DLD1 (cell line): ENCODE measurements at regions not wholly inside any gene's neighbourhood (a gene's known extent, or its start where the extent isn't known, plus 50 kb on each side); places are given as distances from the start of the nearest gene placed in this dataset.
"Not testable (repeated sequence)": the region's sequence is repeated elsewhere in the genome, so short reads cannot be mapped to it uniquely, and the experiment has no call there.

Experiments
- in situ Hi-C: cut with HindIII; loops from 2 replicates; pipeline ENCODE4 v1.10.0; 2017; ENCODE audit warnings: low sequenced_read_pairs

DNA sequence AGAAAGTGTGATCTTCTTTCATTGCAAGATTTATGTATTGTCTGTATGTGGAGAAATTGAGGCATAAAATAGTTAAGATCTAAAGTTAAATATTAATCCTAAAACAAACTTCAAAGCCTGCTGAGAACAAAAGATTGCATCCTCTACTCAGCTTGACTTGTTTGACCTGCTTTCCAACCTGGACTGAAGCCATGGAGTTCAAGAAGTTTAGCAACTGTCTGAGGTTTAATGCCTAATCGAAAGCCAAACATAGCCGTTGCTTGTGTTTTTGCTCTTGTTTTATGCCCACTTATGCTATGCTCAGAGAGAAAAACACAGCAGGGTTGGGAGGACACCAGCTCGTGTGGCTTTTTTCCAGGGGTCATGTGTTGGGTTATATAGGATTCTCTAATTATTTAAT is 135.6 kb downstream of the NUFIP1 start:
- in situ Hi-C loops: no loop called here

DNA sequence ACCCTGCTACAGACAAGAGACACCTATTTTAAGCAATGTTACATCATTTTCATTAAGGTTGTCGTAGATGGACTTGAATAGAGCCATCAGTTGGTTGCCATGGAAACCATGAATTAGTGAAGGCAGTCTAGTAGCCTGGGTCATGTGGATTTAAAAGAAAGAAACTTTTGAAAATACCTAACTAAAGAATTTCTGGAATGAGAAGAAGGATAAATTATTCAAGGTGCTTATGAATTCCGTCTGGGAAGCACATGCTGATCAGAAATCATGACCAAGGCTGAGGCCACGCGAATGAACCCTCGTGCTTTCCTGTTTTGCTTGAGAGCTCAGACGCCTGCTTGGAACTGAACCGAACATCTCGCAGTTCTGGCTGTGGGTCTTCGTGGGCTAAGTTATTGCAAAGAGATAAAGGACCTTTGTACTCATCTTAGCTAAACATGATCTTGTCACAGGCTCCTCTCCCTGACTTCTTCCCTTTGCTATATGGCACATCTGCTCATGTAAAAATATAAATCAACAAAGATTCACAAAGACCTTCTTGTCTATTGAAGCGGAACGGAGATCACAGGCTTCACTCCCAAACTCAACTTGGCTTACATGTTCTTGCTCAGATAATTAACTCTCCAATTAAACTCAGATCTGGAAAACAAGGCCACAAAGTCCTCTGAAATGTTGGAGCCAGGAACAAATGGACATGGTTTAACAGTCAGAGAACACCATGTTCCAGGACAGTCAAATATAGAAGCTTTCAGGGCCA is 140.2 kb downstream of the NUFIP1 start:
- in situ Hi-C loops: no loop called here

DNA sequence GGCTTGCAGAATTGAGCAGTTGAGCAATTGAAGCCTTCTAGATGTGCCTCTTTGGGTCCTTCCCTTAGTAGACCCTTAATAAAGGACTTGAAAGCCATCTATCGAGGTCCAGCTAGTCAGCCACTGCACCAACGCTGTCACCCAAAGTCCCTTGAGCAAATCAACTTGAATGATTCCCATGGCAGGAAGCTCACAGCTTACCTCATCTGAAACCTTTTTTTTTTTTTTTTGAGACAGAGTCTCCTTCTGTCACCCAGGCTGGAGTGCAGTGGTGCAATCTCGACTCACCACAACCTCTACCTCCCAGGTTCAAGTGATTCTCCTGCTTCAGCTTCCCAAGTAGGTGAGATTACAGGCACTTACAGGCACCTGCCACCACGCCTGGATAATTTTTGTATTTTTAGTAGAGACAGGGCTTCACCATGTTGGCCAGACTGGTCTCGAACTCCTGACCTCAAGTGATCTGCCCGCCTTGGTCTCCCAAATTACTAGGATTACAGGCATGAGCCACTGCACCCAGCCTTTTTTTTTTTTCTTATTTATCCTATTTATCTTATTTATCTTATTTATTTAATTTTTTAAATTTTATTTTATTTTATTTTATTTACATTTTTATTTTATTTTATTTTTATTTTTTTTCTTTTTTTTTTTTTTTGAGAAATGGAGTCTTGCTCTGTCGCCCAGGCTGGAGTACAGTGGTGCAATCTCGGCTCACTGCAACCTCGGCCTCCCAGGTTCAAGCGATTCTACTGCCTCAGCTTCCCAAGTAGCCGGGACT is 143.8 kb downstream of the NUFIP1 start:
- in situ Hi-C loops: not testable (repeated sequence)

DNA sequence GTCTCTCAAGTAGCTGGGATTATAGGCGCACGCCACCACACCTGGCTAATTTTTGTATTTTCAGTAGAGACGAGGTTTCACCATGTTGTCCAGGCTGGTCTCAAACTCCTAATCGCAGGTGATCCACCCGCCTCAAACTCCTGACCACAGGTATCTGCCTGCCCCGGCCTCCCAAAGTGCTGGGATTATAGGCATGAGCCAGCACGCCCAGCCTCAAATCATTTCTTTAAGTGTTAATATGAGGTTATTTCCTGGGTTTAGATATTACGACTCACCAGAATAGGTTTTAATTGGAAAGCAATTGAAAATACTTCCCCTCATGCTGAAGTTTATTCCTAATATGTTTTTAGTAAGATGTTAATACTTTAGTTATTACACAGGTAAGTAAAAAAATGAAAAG is 144.5 kb downstream of the NUFIP1 start:
- in situ Hi-C loops: no loop called here

DNA sequence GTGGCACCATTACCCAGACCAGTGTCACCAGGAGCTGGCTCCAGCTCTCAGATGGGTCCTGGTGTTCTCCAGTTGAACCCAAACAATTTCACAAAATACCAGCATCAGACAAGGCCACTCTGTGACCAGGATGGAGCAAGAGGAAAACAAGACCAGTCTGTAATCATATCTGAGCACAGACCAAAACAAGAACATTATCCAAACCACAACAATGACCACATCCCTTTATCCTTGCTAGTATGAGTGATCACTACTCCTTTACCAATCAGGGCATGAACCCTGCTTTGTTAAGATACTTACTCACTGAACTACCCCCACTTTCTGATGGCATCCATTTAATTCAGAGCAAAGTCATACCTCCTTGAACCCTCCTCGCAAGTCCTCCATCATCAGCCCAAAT is 145.9 kb downstream of the NUFIP1 start:
- in situ Hi-C loops: no loop called here

DNA sequence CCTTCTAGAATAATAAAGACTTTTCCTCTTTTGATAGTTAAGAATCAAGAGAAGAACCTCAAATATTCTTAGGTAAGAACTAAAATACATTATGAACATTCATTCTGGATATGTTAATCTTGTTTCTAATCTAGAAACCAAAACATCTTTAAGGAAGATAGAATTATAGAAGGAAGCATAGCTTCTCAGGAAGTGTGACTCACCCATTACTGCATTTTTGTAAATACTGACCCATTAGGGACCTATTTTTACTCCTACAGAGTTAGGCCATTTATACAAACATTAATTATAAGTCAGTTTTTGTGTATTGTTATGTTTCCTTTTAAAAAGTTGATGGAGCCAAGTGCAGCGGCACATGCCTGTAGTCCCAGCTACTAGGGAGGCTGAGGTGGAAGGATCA is 147.1 kb downstream of the NUFIP1 start:
- in situ Hi-C loops: no loop called here

DNA sequence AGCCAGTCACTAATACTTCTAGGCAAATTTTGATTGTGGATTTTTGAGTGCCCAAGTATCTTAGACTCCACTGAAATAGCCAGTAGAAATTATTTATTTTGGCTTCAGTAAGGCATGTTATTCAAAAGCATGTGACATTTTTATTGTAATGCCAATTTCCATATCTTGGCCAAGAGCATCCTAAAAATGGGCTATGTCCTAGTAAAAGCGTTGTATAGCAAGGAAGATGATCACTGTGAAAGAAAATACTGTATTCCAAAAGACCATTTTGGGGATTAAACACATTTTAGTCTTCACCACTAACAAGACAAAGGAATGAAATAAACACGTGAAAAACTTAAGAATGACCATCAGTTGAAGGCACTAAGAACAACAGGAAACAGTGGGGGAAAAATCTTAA is 149.1 kb downstream of the NUFIP1 start:
- in situ Hi-C loops: no loop called here

DNA sequence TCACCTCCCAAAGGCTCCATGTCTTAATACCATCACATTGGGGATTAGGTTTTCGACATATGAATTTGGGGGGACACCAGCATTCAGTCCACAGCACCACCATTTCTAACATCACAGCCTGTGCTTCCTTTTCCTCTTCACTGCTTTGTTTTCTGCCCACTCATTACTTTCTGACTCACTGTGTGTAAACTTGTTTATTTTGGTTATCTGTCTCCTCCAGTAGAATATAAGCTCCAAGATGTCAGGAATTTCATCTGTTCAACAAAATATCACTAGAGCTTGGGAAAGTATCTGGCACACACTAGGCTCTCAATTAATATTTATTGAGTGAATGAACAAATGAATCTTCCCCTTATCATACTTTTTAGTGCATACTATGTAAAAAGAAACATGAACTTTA is 152.0 kb downstream of the NUFIP1 start:
- in situ Hi-C loops: no loop called here

DNA sequence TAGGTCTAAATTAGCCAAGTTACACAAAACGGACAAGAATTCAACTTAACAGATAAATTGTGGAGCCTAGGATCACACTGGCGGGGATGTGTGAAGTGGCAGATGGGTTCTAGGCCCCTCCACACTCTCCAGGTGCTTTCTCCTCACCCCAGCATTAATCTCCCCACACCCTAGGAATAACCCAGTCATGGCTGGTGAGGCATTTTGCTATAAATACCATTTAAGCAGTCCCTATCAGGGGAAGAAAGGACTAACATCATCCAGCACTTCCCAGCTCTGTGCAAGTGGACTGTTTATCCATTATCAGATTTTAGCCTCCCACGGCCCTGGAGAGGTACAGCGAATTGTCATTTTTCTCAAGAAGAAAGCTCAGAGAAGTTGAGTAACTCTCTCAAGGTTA is 154.9 kb downstream of the NUFIP1 start:
- in situ Hi-C loops: no loop called here

DNA sequence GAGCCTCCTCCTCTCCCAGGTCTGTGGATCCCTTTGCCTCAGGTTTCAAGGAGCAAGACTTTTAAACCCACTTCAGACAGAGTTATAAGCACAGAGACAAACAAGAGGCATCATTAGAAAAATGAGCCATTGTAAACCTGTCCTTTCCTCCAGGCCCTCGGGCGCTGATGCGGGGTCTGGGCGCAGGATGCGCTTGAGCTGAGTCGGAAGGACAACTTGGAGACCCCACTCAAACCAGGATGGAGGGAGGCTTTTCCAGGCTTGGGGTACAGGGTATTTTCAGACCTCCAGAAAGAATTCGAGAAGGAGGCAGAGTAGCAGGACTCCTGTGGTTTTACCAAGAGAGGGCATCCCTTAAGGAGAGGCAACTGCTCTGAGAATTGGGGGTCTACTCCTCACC is 155.6 kb downstream of the NUFIP1 start:
- in situ Hi-C loops: no loop called here

DNA sequence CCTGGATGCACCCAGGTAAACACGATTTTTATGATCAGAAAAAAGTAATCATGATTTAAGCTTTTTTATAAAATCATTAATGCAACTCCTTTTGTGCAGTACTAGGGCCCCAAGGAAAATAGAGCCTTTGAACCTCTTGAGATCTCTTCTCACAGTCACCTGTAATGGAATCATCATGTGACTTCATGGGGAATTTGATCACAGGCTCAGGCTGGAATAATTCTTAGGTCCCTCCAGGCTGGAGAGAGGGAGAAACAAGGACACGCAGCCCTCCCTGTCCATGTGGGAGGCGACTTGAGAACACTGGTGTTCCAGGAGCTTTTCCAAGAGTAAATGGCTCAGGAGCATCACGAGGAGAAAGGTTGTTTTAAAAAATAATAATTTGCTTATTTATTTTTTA is 156.1 kb downstream of the NUFIP1 start:
- in situ Hi-C loops: no loop called here

DNA sequence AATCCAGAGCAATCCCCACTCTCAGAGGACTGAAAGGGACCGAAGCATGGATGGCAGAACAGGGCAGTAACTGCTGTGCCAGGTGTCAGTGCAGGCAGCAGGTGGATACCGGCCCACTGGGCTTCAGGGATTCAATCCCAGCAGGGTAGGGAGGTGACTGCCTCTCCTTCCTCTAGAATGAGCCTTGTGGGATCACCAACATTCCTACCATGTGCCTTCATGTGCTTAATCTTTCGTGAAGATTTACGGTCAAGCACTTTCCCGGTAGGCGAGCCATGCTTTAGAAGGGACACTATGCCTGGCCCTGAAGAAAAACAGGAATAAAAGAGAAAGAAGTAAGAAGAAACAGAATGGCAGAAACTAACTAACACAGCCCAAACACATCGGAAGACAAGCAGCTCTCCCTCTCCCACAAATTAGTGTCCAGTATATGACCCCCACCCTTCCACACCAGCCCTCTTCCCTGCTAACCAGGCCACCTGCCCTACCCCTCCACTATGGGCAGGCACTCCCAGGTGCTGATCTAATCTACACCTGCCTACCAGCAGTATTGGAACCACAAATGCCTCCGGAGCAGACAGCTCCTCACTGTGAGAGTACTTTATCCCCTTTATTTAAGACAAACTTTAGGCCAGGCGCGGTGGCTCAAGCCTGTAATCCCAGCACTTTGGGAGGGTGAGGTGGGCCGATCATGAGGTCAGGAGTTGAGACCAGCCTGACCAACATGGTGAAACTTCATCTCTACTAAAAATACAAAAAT is 162.5 kb downstream of the NUFIP1 start:
- in situ Hi-C loops: no loop called here

DNA sequence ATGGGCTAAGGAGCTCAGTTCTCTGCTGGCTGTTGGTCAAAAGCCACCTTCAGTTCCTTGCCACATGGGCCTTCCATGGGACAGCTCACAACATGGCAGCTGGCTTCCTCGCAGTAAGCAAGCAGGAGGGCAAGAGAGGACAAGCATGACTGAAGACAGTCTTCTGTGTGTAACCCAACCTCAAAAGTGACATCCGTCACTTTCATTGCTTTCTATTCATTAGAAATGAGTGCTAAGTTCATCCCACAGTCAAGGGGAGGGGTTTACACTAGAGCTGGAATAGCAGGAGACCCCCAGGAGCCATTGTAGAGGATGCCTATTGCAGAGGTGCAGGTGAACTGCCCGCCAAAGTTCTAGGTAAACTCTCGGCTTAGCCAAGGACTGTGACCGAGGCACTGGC is 163.3 kb downstream of the NUFIP1 start:
- in situ Hi-C loops: no loop called here

DNA sequence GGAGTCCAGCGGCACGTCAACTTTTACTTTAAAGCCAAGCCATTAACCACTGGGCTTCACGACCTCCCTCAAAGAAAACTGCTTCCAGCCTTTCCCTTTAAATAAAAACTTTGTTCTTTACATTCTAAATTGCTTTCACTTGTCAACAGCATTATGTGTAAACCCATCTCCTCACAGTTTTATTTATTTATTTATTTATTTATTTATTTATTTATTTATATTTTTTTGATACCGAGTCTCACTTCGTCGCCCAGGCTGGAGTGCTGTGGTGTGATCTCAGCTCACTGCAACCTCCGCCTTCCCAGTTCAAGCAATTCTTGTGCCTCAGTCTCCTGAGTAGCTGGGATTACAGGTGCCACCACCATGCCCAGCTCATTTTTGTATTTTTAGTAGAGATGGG is 165.7 kb downstream of the NUFIP1 start:
- in situ Hi-C loops: not testable (repeated sequence)

DNA sequence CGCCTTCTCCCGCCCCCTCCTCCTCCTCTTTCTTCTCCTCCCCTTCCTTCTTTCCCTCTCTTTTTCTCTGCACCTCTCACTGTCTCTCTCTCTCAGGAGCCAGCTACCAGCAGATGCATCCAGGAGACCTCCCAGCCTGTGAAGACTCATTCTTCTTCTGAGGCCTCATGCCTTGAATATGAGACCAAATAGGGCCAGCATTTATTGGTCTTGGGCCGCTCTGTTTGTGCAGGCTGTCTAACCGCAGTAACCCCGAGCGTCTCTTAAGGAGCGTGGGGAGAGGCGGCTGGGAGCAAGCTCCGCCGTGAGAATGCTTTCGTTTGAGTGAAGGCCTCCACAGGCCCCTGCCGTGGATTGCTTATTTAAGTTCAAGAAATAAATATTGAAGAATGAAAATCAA is 167.0 kb downstream of the NUFIP1 start:
- in situ Hi-C loops: no loop called here

DNA sequence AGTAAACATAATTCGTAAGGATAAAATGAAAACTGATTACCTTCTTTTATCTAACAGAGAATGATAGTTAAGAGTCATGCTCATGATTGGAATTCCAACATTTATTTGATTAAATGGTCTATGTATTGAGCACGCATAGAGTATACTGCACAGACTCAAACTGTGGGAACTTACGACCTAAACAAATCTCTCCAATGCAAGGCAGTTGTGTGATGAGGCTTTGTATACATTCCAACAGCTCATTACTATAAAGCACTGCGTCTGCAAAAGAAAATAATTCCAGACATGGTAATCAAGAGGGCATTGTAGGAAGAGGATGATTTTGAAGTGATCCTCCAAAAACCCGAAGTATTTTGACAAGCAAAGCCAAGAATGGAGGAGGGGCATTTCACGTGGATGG is 169.5 kb downstream of the NUFIP1 start:
- in situ Hi-C loops: loop anchor here (10.0 kb wide), 1 partner anchor 65 kb away; no protein-coding TSS in a partner anchor

DNA sequence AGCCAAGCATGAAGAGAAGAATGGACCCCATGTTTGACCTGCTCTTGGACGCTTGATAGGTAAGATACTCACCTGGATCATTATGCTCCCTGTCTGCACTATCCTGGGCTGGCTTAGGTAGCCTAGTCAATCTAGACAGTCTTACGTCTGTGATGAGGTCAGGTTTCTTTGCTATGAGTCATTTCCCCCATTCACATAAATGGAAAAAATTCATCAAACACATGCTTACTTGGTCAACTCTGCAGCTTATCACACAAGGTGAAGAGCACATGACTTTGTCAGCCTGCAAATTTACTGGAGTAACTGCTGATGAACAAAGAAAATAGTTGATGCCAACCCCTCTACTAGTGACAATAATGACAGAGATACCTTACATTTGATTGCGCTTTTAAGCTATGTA is 170.0 kb downstream of the NUFIP1 start:
- in situ Hi-C loops: loop anchor here (10.0 kb wide), 1 partner anchor 64 kb away; no protein-coding TSS in a partner anchor

DNA sequence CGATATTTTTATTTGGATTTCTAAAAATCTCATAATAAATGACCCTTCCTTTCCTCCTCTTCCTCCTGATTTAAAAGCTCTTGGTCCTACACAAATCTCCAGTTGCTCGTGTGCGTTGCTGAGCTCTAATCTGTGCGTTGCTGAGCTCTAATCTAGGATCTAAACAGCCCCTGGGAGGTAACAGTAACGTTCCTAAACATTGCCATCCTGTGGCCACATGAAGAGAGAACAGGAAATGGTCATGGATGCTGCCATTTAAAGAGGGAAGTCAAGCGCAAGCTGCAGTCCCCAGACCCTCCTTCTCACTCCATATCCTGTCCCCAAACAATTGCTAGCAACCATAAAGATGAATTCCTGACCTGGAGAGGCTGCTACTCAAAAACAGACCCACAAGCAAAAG is 170.8 kb downstream of the NUFIP1 start:
- in situ Hi-C loops: loop anchor here (10.0 kb wide), 1 partner anchor 64 kb away; no protein-coding TSS in a partner anchor

DNA sequence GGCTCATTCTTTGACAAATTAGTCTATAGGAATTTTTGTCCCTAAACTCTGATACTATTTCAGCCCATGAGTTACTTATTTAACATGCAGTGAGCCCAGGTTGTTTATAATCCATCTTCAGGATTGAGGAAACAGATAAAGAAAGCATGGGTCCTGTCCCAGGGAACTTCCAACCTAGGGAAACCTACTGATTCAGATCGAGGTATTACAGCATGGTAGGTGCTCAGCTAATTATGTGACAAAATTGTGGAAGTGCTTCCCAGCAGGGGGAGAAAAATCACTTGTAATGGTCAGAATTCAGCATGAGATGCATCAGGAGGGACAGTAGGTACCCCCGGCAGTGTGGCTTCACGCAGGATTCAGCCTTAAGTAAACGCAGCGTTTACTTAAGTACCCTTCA is 171.3 kb downstream of the NUFIP1 start:
- in situ Hi-C loops: loop anchor here (10.0 kb wide), 1 partner anchor 63 kb away; no protein-coding TSS in a partner anchor

DNA sequence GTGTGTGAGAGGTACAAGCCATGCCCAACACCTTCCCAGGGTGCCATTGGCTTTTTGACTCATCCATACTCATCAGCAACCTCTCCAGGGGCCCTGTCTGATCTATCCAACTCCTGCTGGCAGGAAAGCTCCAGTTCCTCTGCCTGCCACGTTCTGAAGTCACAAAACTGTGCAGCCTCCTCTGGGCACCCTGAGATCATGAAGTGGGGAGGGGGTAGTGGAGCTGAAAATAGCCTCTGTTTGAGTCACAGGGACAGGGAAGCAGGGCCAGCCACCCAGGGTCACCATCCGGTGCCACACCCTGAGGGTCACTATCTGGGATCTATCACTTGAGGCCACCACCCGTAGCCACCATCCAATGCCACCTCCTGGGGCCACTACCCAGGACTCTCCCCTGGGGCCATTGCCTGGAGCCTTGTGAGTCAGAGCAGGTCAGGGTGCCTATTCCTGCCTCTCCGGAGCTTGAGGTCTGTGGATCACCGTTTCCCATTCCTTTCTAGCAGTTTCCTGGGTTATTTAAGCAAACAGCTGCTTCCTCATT is 172.1 kb downstream of the NUFIP1 start:
- in situ Hi-C loops: loop anchor here (10.0 kb wide), 1 partner anchor 62 kb away; no protein-coding TSS in a partner anchor

DNA sequence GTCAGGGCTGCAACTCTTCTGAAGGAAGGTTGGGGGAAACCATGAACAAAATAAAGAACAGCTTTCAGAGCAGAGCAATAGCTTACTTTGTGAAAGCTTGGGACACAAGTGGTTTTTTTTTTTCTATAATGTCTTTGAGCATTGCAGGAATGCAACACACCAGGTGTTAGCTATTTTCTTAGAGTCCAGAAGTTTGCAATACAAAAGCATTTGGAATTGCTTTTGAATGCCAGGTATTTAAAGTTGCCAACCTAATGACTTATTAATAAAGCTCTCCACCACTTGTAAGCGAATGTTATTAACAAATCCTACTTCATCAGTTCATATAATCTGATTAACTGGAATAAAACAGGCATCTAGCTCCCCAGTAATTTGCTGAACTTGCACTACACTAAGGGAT is 172.6 kb downstream of the NUFIP1 start:
- in situ Hi-C loops: loop anchor here (10.0 kb wide), 1 partner anchor 62 kb away; no protein-coding TSS in a partner anchor
